Activated naive CD4-positive, alpha-beta T cell treated with anti-CD3 and anti-CD28 coated beads for 36 hours (primary cell): ENCODE measurements at regions not wholly inside any gene's neighbourhood (a gene's known extent, or its start where the extent isn't known, plus 50 kb on each side); places are given as distances from the start of the nearest gene placed in this dataset.
"Not testable (repeated sequence)": the region's sequence is repeated elsewhere in the genome, so short reads cannot be mapped to it uniquely, and the experiment has no call there.

ENCODE experiments used
- CTCF ChIA-PET: fragments of 350-600 bp; sonication (Branson Sonifier 250); formaldehyde crosslinking; loops from one replicate; lab custom pipeline; 2021; ENCODE audit warnings: antibody characterized with exemption; lab: Charles Lee
- DNase-seq: peaks from one replicate; pipeline ENCODE4 v3.0.0-alpha.2; 2020
- H3K27ac Mint-ChIP-seq: one replicate; pipeline ENCODE4 v1.8.0; 2021; ENCODE audit warnings: mild to moderate bottlenecking, mixed read lengths
- H3K27me3 Mint-ChIP-seq: one replicate; pipeline ENCODE4 v1.8.0; 2021; ENCODE audit warnings: low read depth, mixed read lengths
- H3K36me3 Mint-ChIP-seq: one replicate; pipeline ENCODE4 v1.8.0; 2021; ENCODE audit warnings: low read depth, mixed read lengths
- H3K4me1 Mint-ChIP-seq: one replicate; pipeline ENCODE4 v1.8.0; 2021; ENCODE audit warnings: low read depth, mixed read lengths
- H3K4me3 Mint-ChIP-seq: one replicate; pipeline ENCODE4 v1.8.0; 2021; ENCODE audit warnings: mild to moderate bottlenecking, moderate library complexity, mixed read lengths
- H3K9me3 Mint-ChIP-seq: one replicate; pipeline ENCODE4 v1.8.0; 2021; ENCODE audit warnings: mixed read lengths
- intact Hi-C: fragments of 100-400 bp; cut with micrococcal nuclease; formaldehyde crosslinking; loops from one replicate; pipeline ENCODE4 v1.15.1; 2023

- CTCF ChIA-PET: interaction anchor here (0.6 to 0.7 kb wide), 2 partner anchors 47 to 292 kb away, joined by 3 read pairs; no protein-coding TSS in a partner anchor
- no peaks in the 10 kb centered on the region for H3K36me3 Mint-ChIP-seq
Observed at GRCh38 chr11:57935402-57936049, 88.2 kb upstream of the OR9Q1 start.

GRCh38 chr11:57936050-57936418 is 87.6 kb upstream of the OR9Q1 start:
- intact Hi-C loops: no loop called here
- CTCF ChIA-PET: interaction anchor here (0.6 to 0.7 kb wide), 2 partner anchors 47 to 292 kb away, joined by 3 read pairs; no protein-coding TSS in a partner anchor
- Mint-ChIP-seq H3K36me3 (no peaks in the 10 kb centered on the region), H3K27ac (no peak overlapping the region), H3K4me3 (no peak overlapping the region), H3K4me1 (no peaks in the 10 kb centered on the region), H3K27me3 (peaks cover 6% of the 10 kb centered on the region), H3K9me3 (no peaks in the 10 kb centered on the region)
- no peak for DNase-seq

More at GRCh38 chr11:57935402-57936049, 88.2 kb upstream of the OR9Q1 start:
- Mint-ChIP-seq H3K27ac (no peak overlapping the region), H3K9me3 (no peaks in the 10 kb centered on the region), H3K4me3 (no peak overlapping the region), H3K4me1 (no peaks in the 10 kb centered on the region), H3K27me3 (peaks cover 3% of the 10 kb centered on the region)
- intact Hi-C loops: no loop called here
- DNase-seq: no peak

- no peak for DNase-seq
- H3K9me3 Mint-ChIP-seq: no peaks in the 10 kb centered on the region
- H3K36me3 Mint-ChIP-seq: no peaks in the 10 kb centered on the region
- CTCF ChIA-PET: interaction anchor here (0.7 kb wide), 1 partner anchor 521 kb away, joined by 3 read pairs; no protein-coding TSS in a partner anchor
- H3K27me3 Mint-ChIP-seq: peaks cover 6% of the 10 kb centered on the region
- H3K4me1 Mint-ChIP-seq: no peaks in the 10 kb centered on the region
- no peak overlapping the region for H3K27ac Mint-ChIP-seq
- intact Hi-C loops: no loop called here
- H3K4me3 Mint-ChIP-seq: no peak overlapping the region
Observed at GRCh38 chr11:57937431-57937830, 86.2 kb upstream of the OR9Q1 start.

GRCh38 chr11:57938351-57938750 is 85.3 kb upstream of the OR9Q1 start:
- no peak for DNase-seq
- Mint-ChIP-seq H3K4me3 (no peak overlapping the region), H3K27me3 (peaks cover 3% of the 10 kb centered on the region), H3K27ac (no peak overlapping the region), H3K9me3 (no peaks in the 10 kb centered on the region), H3K36me3 (no peaks in the 10 kb centered on the region), H3K4me1 (no peaks in the 10 kb centered on the region)
- intact Hi-C loops: no loop called here
- CTCF ChIA-PET: no interaction called here

- H3K36me3 Mint-ChIP-seq: no peaks in the 10 kb centered on the region
- no peaks in the 10 kb centered on the region for H3K4me1 Mint-ChIP-seq
- H3K4me3 Mint-ChIP-seq: no peak overlapping the region
- no peak for DNase-seq
- CTCF ChIA-PET: no interaction called here
- intact Hi-C loops: no loop called here
- peaks cover 3% of the 10 kb centered on the region for H3K27me3 Mint-ChIP-seq
- no peak overlapping the region for H3K27ac Mint-ChIP-seq
- H3K9me3 Mint-ChIP-seq: peaks cover 1% of the 10 kb centered on the region
Observed at GRCh38 chr11:57940044-57940756, 83.5 kb upstream of the OR9Q1 start.

GRCh38 chr11:57941875-57942274 is 81.8 kb upstream of the OR9Q1 start:
- Mint-ChIP-seq H3K27me3 (peaks cover 3% of the 10 kb centered on the region), H3K4me3 (no peak overlapping the region), H3K9me3 (peaks cover 1% of the 10 kb centered on the region), H3K4me1 (no peaks in the 10 kb centered on the region), H3K27ac (no peak overlapping the region), H3K36me3 (no peaks in the 10 kb centered on the region)
- no peak for DNase-seq
- CTCF ChIA-PET: no interaction called here
- intact Hi-C loops: no loop called here

GRCh38 chr11:57942808-57943207 is 80.9 kb upstream of the OR9Q1 start:
- Mint-ChIP-seq H3K27ac (no peak overlapping the region), H3K4me1 (no peaks in the 10 kb centered on the region), H3K9me3 (peaks cover 1% of the 10 kb centered on the region), H3K4me3 (no peak overlapping the region), H3K27me3 (peaks cover 3% of the 10 kb centered on the region), H3K36me3 (no peaks in the 10 kb centered on the region)
- CTCF ChIA-PET: no interaction called here
- intact Hi-C loops: no loop called here
- DNase-seq: no peak

GRCh38 chr11:57943766-57944165 is 79.9 kb upstream of the OR9Q1 start:
- CTCF ChIA-PET, intact Hi-C loops, DNase-seq, H3K36me3 Mint-ChIP-seq, H3K4me1 Mint-ChIP-seq, H3K4me3 Mint-ChIP-seq, H3K27me3 Mint-ChIP-seq, H3K27ac Mint-ChIP-seq, H3K9me3 Mint-ChIP-seq: not testable (repeated sequence)

GRCh38 chr11:57946628-57947027 is 77.1 kb upstream of the OR9Q1 start:
- no peak overlapping the region for H3K27ac Mint-ChIP-seq
- intact Hi-C loops: no loop called here
- H3K36me3 Mint-ChIP-seq: no peaks in the 10 kb centered on the region
- H3K4me3 Mint-ChIP-seq: no peak overlapping the region
- H3K27me3 Mint-ChIP-seq: no peaks in the 10 kb centered on the region
- CTCF ChIA-PET: no interaction called here
- no peak for DNase-seq
- no peaks in the 10 kb centered on the region for H3K4me1 Mint-ChIP-seq
- peaks cover 4% of the 10 kb centered on the region for H3K9me3 Mint-ChIP-seq

GRCh38 chr11:57964660-57965059 is 59.0 kb upstream of the OR9Q1 start:
- H3K4me1 Mint-ChIP-seq: no peaks in the 10 kb centered on the region
- DNase-seq: no peak
- peaks cover 2% of the 10 kb centered on the region for H3K9me3 Mint-ChIP-seq
- intact Hi-C loops: no loop called here
- H3K27me3 Mint-ChIP-seq: peaks cover 12% of the 10 kb centered on the region
- no peak overlapping the region for H3K27ac Mint-ChIP-seq
- H3K36me3 Mint-ChIP-seq: no peaks in the 10 kb centered on the region
- no peak overlapping the region for H3K4me3 Mint-ChIP-seq
- CTCF ChIA-PET: no interaction called here

GRCh38 chr11:57971272-57972012 is 52.2 kb upstream of the OR9Q1 start:
- intact Hi-C loops: no loop called here
- no peak overlapping the region for H3K27ac Mint-ChIP-seq
- no peaks in the 10 kb centered on the region for H3K36me3 Mint-ChIP-seq
- no peak for DNase-seq
- no peaks in the 10 kb centered on the region for H3K9me3 Mint-ChIP-seq
- H3K27me3 Mint-ChIP-seq: peaks cover 17% of the 10 kb centered on the region
- H3K4me1 Mint-ChIP-seq: no peaks in the 10 kb centered on the region
- CTCF ChIA-PET: no interaction called here
- no peak overlapping the region for H3K4me3 Mint-ChIP-seq

- Mint-ChIP-seq H3K4me3 (no peak overlapping the region), H3K27me3 (peaks cover 17% of the 10 kb centered on the region), H3K9me3 (no peaks in the 10 kb centered on the region), H3K36me3 (no peaks in the 10 kb centered on the region), H3K4me1 (no peaks in the 10 kb centered on the region), H3K27ac (no peak overlapping the region)
- intact Hi-C loops: no loop called here
- DNase-seq: no peak
- CTCF ChIA-PET: no interaction called here
Observed at GRCh38 chr11:57972013-57972367, 51.7 kb upstream of the OR9Q1 start.
